ENCODE measurements at regions not wholly inside any gene's neighbourhood (a gene's known extent, or its start where the extent isn't known, plus 50 kb on each side); places are given as distances from the start of the nearest gene placed in this dataset.

DNA sequence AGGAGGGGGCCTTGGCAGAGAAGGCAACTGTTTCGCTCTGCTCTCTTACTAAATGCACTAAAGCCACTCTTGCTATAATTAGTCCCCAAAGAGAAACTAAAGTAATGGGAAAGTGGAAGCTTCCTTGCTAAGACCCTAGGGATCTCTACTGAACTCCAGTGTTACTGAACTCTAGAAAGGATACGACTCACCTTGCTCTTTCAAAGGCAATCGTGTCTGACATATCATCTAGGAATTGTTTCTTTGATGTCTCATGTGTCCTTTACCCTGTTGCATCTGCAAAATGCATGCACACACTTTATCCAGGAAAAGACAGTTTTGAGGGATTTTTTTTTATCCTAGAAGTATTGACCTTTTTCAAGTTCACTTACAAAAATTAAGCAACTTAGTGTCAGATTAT is 148.1 kb upstream of the FAM9B start:
- DNase-seq (peak; percentile 59), ATAC-seq (ENCODE audit: low read depth) (no peak)
- H3K14ac ChIP-seq (replicated peaks; ENCODE audit: low read depth, low read length): no peak overlapping the region
- H3K79me1 ChIP-seq (ENCODE audit: low read depth in 1 of 2, low read length in 2 of 2): no peaks in the 10 kb centered on the region
- no peaks in the 10 kb centered on the region for H4K20me1 ChIP-seq (ENCODE audit: insufficient read depth, low read length)
- TF ChIP-seq BHLHE40 (IDR thresholded peaks at IDR 0.05; ENCODE audit: low read depth, low read length): no peak
- TF ChIP-seq MAZ (IDR thresholded peaks at IDR 0.05; ENCODE audit: borderline replicate concordance, low read depth, low read length): no peak
- no peak for TF ChIP-seq RAD21 (IDR thresholded peaks at IDR 0.05; ENCODE audit: low read length)
- no peak for TF ChIP-seq USF2 (IDR thresholded peaks at IDR 0.05; ENCODE audit: low read depth, low read length)
- no peak for TF ChIP-seq RFX5 (IDR thresholded peaks at IDR 0.05; ENCODE audit: low read depth, low read length)
- no peak for TF ChIP-seq POLR2A (IDR thresholded peaks at IDR 0.05; ENCODE audit: low read depth, low read length)
- TF ChIP-seq RCOR1 (IDR thresholded peaks at IDR 0.05; ENCODE audit: insufficient replicate concordance, low read length): no peak
- no peak for TF ChIP-seq CHD1 (IDR thresholded peaks at IDR 0.05; ENCODE audit: low read depth, low read length)
- no peak for TF ChIP-seq CEBPB (IDR thresholded peaks at IDR 0.05; ENCODE audit: low read depth, low read length)
- no peak for TF ChIP-seq NFE2L2 (IDR thresholded peaks at IDR 0.05; ENCODE audit: low read depth, low read length)
- no peak for TF ChIP-seq MAFK (IDR thresholded peaks at IDR 0.05; ENCODE audit: low read depth, low read length)
- TF ChIP-seq ELK1 (IDR thresholded peaks at IDR 0.05; ENCODE audit: borderline replicate concordance, low read depth, low read length): no peak
- no peak for TF ChIP-seq FOS (IDR thresholded peaks at IDR 0.05; ENCODE audit: low read depth, low read length)
- TF ChIP-seq MXI1 (IDR thresholded peaks at IDR 0.05; ENCODE audit: borderline replicate concordance, low read depth, low read length): no peak
- no peak for TF ChIP-seq SMC3 (IDR thresholded peaks at IDR 0.05; ENCODE audit: low read depth, low read length)
- TF ChIP-seq, protein P1, sequence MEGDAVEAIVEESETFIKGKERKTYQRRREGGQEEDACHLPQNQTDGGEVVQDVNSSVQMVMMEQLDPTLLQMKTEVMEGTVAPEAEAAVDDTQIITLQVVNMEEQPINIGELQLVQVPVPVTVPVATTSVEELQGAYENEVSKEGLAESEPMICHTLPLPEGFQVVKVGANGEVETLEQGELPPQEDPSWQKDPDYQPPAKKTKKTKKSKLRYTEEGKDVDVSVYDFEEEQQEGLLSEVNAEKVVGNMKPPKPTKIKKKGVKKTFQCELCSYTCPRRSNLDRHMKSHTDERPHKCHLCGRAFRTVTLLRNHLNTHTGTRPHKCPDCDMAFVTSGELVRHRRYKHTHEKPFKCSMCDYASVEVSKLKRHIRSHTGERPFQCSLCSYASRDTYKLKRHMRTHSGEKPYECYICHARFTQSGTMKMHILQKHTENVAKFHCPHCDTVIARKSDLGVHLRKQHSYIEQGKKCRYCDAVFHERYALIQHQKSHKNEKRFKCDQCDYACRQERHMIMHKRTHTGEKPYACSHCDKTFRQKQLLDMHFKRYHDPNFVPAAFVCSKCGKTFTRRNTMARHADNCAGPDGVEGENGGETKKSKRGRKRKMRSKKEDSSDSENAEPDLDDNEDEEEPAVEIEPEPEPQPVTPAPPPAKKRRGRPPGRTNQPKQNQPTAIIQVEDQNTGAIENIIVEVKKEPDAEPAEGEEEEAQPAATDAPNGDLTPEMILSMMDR (conservative IDR thresholded peaks at IDR 0.05; ENCODE audit: low read depth, low read length): no peak
- H4K91ac ChIP-seq (ENCODE audit: insufficient read depth, low read depth, low read length): no peak overlapping the region
- H2BK5ac ChIP-seq (ENCODE audit: low read depth, low read length, poor library complexity, severe bottlenecking): no peak overlapping the region
- no peak overlapping the region for H2BK15ac ChIP-seq (ENCODE audit: low read depth, low read length)
- H2AK5ac ChIP-seq (ENCODE audit: low read depth, low read length): no peak overlapping the region
- dilution Hi-C loops (cut with HindIII; ENCODE audit: low sequenced_read_pairs, unreplicated experiment) (no loop called here), in situ Hi-C loops (cut with MboI; ENCODE audit: low sequenced_read_pairs) (no loop called here), intact Hi-C loops (cut with micrococcal nuclease) (no loop called here)
- no peaks in the 10 kb centered on the region for H3K4me1 ChIP-seq (ENCODE audit: control insufficient read depth, insufficient read depth, low read length)
- no TSS peak for BruUV-seq (replicated peaks)
- H3K23ac ChIP-seq (ENCODE audit: low read depth, low read length): no peak overlapping the region
- H3K9me1 ChIP-seq (ENCODE audit: insufficient read depth, low read length): no peaks in the 10 kb centered on the region
- ChIA-PET CTCF (no interaction called here), POLR2A (ENCODE audit: unreplicated experiment) (no interaction called here)
- no peak overlapping the region for H3K9ac ChIP-seq (ENCODE audit: low read depth, low read length)
- H4K5ac ChIP-seq (ENCODE audit: low read depth, low read length): no peak overlapping the region
- H3K36me3 ChIP-seq (ENCODE audit: control insufficient read depth, insufficient read depth, low read length): no peaks in the 10 kb centered on the region
- H3K27me3 ChIP-seq (ENCODE audit: control insufficient read depth, insufficient read depth, low read length): no peaks in the 10 kb centered on the region
- no CpG with 5 or more reads among the region's 3 CpGs for WGBS, 2 experiments (ENCODE audit: extremely low coverage in 2 of 2, insufficient read length in 1 of 2)
- peaks cover 4% of the 10 kb centered on the region for H3K9me3 ChIP-seq (ENCODE audit: control insufficient read depth, insufficient read depth, low read length)
- no peak overlapping the region for H3K18ac ChIP-seq (ENCODE audit: low read depth, low read length)
- H2AFZ ChIP-seq (replicated peaks; ENCODE audit: low read length, poor library complexity): no peak overlapping the region
- H3K4me2 ChIP-seq (ENCODE audit: low read depth, low read length): no peak overlapping the region
- H2BK120ac ChIP-seq (ENCODE audit: low read depth, low read length): no peak overlapping the region
- H3K4ac ChIP-seq (ENCODE audit: low read depth, low read length): no peak overlapping the region; the same call in 1 of the 2 replicates
- H3K4me3 ChIP-seq (ENCODE audit: insufficient read depth, low read depth, low read length): no peak overlapping the region
- no peak overlapping the region for H3K56ac ChIP-seq (ENCODE audit: extremely low read depth, insufficient read depth, low read length)
- H3K27ac ChIP-seq (ENCODE audit: insufficient read depth, low read length): no peak overlapping the region
- H2BK20ac ChIP-seq (ENCODE audit: low read depth, low read length): no peak overlapping the region
- H2AK9ac ChIP-seq (replicated peaks; ENCODE audit: low read depth, low read length, poor library complexity): no peak overlapping the region
- no peak overlapping the region for H4K8ac ChIP-seq (ENCODE audit: low read depth in 2 of 2, low read length in 2 of 2)

Data from IMR-90 (cell line).